AG04450 (cell line): ENCODE measurements at regions not wholly inside any gene's neighbourhood (a gene's known extent, or its start where the extent isn't known, plus 50 kb on each side); places are given as distances from the start of the nearest gene placed in this dataset.

Experiments used
- CTCF ChIA-PET: fragments of 300-600, 350-600 bp; formaldehyde crosslinking; extraction: SDS; loops from one replicate; lab custom pipeline; 2022; ENCODE audit warnings: antibody characterized with exemption, inconsistent platforms; lab: Charles Lee
- POLR2A ChIA-PET: fragments of 350-600 bp; formaldehyde crosslinking; extraction: SDS; loops from one replicate; lab custom pipeline; 2021; ENCODE audit warnings: antibody characterized with exemption, inconsistent platforms; lab: Yijun Ruan, JAX
- DNase-seq: peaks from one replicate; pipeline ENCODE4 v3.0.0-alpha.2; 2011; ENCODE audit warnings: low read depth, low spot score
- H3K27ac ChIP-seq: one replicate; pipeline ENCODE4 v1.5.1; 2012; ENCODE audit warnings: low read depth, low read length, control low read depth
- H3K27me3 ChIP-seq: one replicate; pipeline ENCODE4 v1.6.0; 2012; ENCODE audit warnings: low read length; ENCODE audit not compliant: control insufficient read depth, insufficient read depth
- H3K4me3 ChIP-seq: 2 replicates; pipeline ENCODE4 v1.5.1; 2011; ENCODE audit warnings: mild to moderate bottlenecking, low read depth, low read length, control low read depth
- H3K9me3 ChIP-seq: 2 replicates; pipeline ENCODE4 v1.5.1; 2012; ENCODE audit warnings: low read length; ENCODE audit not compliant: control insufficient read depth, insufficient read depth
- TF ChIP-seq, protein P1 (sequence below): IDR thresholded peaks from 2 replicates; pipeline ENCODE4 v1.5.1; 2011; ENCODE audit warnings: low read depth, low read length, control low read depth, inconsistent platforms

DNA sequence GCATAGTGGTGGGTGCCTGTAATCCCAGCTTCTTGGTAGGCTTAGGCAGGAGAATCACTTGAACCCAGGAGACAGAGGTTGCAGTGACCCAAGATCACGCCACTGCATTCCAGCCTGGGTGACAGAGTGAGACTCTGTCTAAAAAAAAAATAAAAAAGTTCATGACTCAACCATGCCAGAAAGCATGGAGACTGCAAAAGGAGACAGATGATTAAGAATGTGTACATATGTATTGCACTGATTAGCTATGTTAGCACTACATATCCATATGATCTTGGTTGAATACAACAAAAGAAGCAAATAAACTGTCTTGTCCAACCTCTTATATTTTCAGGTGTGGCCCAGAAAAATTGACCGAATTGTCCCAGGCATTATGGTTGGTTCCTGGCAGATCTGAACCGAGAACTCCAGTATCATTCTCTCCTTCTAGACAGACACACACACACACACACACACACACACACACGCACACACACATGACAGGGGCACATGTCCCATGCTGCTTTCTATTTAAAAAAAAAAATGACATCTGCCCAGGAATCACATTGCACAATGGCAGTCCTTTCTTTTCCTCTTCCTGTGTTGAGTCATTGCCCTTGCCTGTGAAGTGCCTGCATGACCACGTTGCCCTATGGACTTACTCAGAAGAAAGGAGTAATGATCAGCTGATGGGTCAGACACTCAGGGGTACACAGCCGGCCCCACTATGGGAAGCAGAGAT, 65.6 kb downstream of the MYCN start:
- ChIA-PET POLR2A (no interaction called here), CTCF (no interaction called here)
- H3K27me3 ChIP-seq: no peaks in the 10 kb centered on the region
- H3K9me3 ChIP-seq: peaks cover 30% of the 10 kb centered on the region
- H3K4me3 ChIP-seq: no peak overlapping the region
- TF ChIP-seq, protein P1, sequence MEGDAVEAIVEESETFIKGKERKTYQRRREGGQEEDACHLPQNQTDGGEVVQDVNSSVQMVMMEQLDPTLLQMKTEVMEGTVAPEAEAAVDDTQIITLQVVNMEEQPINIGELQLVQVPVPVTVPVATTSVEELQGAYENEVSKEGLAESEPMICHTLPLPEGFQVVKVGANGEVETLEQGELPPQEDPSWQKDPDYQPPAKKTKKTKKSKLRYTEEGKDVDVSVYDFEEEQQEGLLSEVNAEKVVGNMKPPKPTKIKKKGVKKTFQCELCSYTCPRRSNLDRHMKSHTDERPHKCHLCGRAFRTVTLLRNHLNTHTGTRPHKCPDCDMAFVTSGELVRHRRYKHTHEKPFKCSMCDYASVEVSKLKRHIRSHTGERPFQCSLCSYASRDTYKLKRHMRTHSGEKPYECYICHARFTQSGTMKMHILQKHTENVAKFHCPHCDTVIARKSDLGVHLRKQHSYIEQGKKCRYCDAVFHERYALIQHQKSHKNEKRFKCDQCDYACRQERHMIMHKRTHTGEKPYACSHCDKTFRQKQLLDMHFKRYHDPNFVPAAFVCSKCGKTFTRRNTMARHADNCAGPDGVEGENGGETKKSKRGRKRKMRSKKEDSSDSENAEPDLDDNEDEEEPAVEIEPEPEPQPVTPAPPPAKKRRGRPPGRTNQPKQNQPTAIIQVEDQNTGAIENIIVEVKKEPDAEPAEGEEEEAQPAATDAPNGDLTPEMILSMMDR: no peak
- no peak overlapping the region for H3K27ac ChIP-seq
- no peak for DNase-seq

DNA sequence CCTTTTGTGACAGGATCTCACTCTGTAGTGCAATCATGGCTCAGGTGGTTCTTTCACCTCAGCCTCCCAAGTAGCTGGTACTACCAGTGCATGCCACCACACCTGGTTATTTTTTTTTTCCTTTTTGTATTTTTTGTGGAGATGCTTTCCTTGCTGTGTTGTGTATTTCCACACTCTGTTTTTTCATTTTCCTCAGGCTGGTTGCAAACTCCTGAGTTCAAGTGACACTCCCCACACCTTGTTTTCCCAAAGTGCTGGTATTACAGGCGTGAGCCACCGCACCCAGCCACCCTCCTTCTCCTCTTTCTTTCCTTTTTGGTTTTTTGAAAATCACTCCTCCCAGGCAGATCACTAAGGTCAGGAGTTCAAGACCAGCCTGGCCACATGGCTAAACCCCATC, 65.0 kb downstream of the MYCN start:
- ChIA-PET POLR2A (no interaction called here), CTCF (no interaction called here)
- TF ChIP-seq, protein P1: no peak
- H3K27ac ChIP-seq: no peak overlapping the region
- H3K9me3 ChIP-seq: peaks cover 34% of the 10 kb centered on the region
- no peaks in the 10 kb centered on the region for H3K27me3 ChIP-seq
- no peak overlapping the region for H3K4me3 ChIP-seq
- no peak for DNase-seq

DNA sequence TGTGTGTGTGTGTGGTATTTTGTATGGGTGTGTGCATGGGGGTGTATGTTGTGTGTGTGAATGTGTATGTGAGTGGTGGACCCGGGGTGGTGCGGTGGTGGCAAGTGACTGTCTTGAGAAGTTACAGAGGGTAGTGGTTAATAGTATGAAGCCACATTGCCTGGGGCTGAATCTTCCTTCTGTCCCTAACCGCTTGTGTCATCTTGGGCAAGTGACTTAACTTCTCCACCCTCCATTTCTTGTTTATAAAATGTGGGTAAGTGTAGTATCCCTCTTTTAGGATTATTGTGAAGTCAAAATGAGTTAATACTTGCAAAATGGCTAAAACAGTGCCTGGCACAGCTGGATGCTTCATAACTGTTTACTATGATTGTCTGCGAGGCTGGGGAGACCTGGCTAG, 63.5 kb downstream of the MYCN start:
- CTCF ChIA-PET: no interaction called here
- POLR2A ChIA-PET: no interaction called here
- no peak for DNase-seq
- Histone ChIP-seq H3K4me3 (no peak overlapping the region), H3K27ac (no peak overlapping the region), H3K27me3 (no peaks in the 10 kb centered on the region), H3K9me3 (peaks cover 33% of the 10 kb centered on the region)
- TF ChIP-seq, protein P1: no peak

GRCh38 chr2:16003152-16003551, 62.8 kb downstream of the MYCN start:
- TF ChIP-seq, protein P1: no peak
- no peak for DNase-seq
- ChIA-PET CTCF (no interaction called here), POLR2A (no interaction called here)
- no peak overlapping the region for H3K27ac ChIP-seq
- no peak overlapping the region for H3K4me3 ChIP-seq
- no peaks in the 10 kb centered on the region for H3K27me3 ChIP-seq
- peaks cover 34% of the 10 kb centered on the region for H3K9me3 ChIP-seq

GRCh38 chr2:16002575-16002974, 62.2 kb downstream of the MYCN start:
- POLR2A ChIA-PET: no interaction called here
- CTCF ChIA-PET: no interaction called here
- H3K4me3 ChIP-seq: no peak overlapping the region
- no peaks in the 10 kb centered on the region for H3K27me3 ChIP-seq
- DNase-seq: no peak
- TF ChIP-seq, protein P1: no peak
- H3K27ac ChIP-seq: no peak overlapping the region
- H3K9me3 ChIP-seq: peaks cover 40% of the 10 kb centered on the region
